DOHH2 (cell line): ENCODE measurements at regions not wholly inside any gene's neighbourhood (a gene's known extent, or its start where the extent isn't known, plus 50 kb on each side); places are given as distances from the start of the nearest gene placed in this dataset.

ENCODE experiments used
- H3F3A ChIP-seq: fragments of 200-600 bp; sonication (generic), shearing (Covaris generic); 2 replicates; pipeline ENCODE4 v1.6.0; 2016; ENCODE audit warnings: antibody characterized with exemption, mild to moderate bottlenecking; ENCODE audit not compliant: control insufficient read depth, insufficient read depth
- H3K27ac ChIP-seq: fragments of 200-600 bp; sonication (generic); 2 replicates; pipeline ENCODE4 v1.5.1; 2014; ENCODE audit warnings: low read depth, mild to moderate bottlenecking, low read length, moderate library complexity
- H3K27me3 ChIP-seq: fragments of 200-600 bp; sonication (generic); 2 replicates; pipeline ENCODE4 v1.6.1; 2014; ENCODE audit warnings: mild to moderate bottlenecking, low read length, mixed read lengths; ENCODE audit not compliant: control insufficient read depth
- H3K36me3 ChIP-seq: fragments of 200-600 bp; sonication (generic); 2 replicates; pipeline ENCODE4 v1.6.1; 2014; ENCODE audit warnings: mild to moderate bottlenecking, low read length, moderate library complexity, mixed read lengths; ENCODE audit not compliant: control insufficient read depth
- H3K4me1 ChIP-seq: fragments of 200-600 bp; sonication (generic); 2 replicates; pipeline ENCODE4 v1.6.1; 2014; ENCODE audit warnings: mild to moderate bottlenecking, low read length, mixed read lengths; ENCODE audit not compliant: control insufficient read depth
- H3K4me2 ChIP-seq: fragments of 200-600 bp; sonication (generic); 2 replicates; pipeline ENCODE4 v1.6.0; 2014; ENCODE audit warnings: mild to moderate bottlenecking, low read length, moderate library complexity
- H3K4me3 ChIP-seq: fragments of 200-600 bp; sonication (generic); 2 replicates; pipeline ENCODE4 v1.5.1; 2014; ENCODE audit warnings: mild to moderate bottlenecking, low read length, mixed read lengths
- H3K79me2 ChIP-seq: fragments of 200-600 bp; sonication (generic); 2 replicates; pipeline ENCODE4 v1.6.1; 2014; ENCODE audit warnings: mild to moderate bottlenecking, low read length, mixed read lengths; ENCODE audit not compliant: control insufficient read depth
- H3K9me2 ChIP-seq: fragments of 200-600 bp; sonication (generic); replicated peaks from 2 replicates; pipeline ENCODE4 v1.6.1; 2014; ENCODE audit warnings: mild to moderate bottlenecking, low read length, mixed read lengths; ENCODE audit not compliant: control insufficient read depth
- H3K9me3 ChIP-seq: fragments of 200-600 bp; sonication (generic); 2 replicates; pipeline ENCODE4 v1.6.1; 2014; ENCODE audit warnings: antibody characterized with exemption, low read length, mixed read lengths; ENCODE audit not compliant: control insufficient read depth, insufficient read depth
- H4K20me1 ChIP-seq: fragments of 200-600 bp; sonication (generic); 2 replicates; pipeline ENCODE4 v1.6.0; 2014; ENCODE audit warnings: low read depth, mild to moderate bottlenecking, antibody characterized with exemption, low read length, moderate library complexity; ENCODE audit not compliant: control insufficient read depth, insufficient read depth
- EZH2phosphoT487 ChIP-seq: fragments of 200-600 bp; sonication (generic); IDR thresholded peaks from 2 replicates; pipeline ENCODE4 v1.6.1; 2017; ENCODE audit warnings: borderline replicate concordance, mild to moderate bottlenecking, antibody characterized with exemption, low read length, moderate library complexity, mixed read lengths
- TF ChIP-seq, protein P1 (sequence below): fragments of 200-600 bp; sonication (generic); IDR thresholded peaks from one replicate; pipeline ENCODE4 v1.5.1; 2014; ENCODE audit warnings: antibody characterized with exemption, mild to moderate bottlenecking, low read depth, low read length; ENCODE audit not compliant: poor library complexity, severe bottlenecking

DNA sequence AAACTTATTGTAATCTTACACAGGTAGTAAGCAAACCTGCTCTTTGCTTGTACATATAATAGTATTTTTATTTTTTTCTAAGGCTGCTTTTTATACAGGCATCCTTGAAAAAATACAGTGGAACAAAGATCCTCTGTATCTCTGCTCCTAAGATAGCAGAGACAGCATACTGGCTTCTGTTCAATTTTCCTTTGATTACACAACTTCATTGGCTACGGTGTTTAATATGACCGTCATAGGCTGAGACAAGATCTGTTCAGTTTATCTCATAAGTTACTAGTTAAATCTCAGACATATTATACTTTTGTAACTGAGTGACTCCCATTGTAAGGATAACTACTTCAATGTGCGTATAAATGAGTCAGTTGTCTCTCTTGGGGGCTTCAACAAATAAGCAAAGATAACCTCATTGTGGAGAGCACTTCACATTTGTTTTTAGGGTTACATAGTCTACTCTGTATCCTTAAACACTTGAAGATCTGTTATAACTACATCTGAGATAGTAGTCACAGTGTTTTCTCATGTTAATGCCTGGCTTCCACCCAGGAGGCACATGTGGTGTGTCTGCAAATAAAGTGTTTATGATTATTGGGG, 166.1 kb downstream of the KDM5D start:
- no peaks in the 10 kb centered on the region for H3K9me2 ChIP-seq
- H3K4me2 ChIP-seq = no peak overlapping the region
- 0 out of 2 replicates have a peak overlapping the region, but pooled peaks have one; percentile 4 for H3K27ac ChIP-seq
- no peaks in the 10 kb centered on the region for H3F3A ChIP-seq
- H3K36me3 ChIP-seq = peaks cover 24% of the 10 kb centered on the region
- peaks cover 60% of the 10 kb centered on the region for H3K4me1 ChIP-seq
- no peaks in the 10 kb centered on the region for H3K27me3 ChIP-seq
- no peak overlapping the region for H3K4me3 ChIP-seq
- no peaks in the 10 kb centered on the region for H3K9me3 ChIP-seq
- peaks cover 83% of the 10 kb centered on the region for H3K79me2 ChIP-seq
- TF ChIP-seq, protein P1, sequence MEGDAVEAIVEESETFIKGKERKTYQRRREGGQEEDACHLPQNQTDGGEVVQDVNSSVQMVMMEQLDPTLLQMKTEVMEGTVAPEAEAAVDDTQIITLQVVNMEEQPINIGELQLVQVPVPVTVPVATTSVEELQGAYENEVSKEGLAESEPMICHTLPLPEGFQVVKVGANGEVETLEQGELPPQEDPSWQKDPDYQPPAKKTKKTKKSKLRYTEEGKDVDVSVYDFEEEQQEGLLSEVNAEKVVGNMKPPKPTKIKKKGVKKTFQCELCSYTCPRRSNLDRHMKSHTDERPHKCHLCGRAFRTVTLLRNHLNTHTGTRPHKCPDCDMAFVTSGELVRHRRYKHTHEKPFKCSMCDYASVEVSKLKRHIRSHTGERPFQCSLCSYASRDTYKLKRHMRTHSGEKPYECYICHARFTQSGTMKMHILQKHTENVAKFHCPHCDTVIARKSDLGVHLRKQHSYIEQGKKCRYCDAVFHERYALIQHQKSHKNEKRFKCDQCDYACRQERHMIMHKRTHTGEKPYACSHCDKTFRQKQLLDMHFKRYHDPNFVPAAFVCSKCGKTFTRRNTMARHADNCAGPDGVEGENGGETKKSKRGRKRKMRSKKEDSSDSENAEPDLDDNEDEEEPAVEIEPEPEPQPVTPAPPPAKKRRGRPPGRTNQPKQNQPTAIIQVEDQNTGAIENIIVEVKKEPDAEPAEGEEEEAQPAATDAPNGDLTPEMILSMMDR = no peak
- TF ChIP-seq EZH2phosphoT487 = no peak
- no peaks in the 10 kb centered on the region for H4K20me1 ChIP-seq

DNA sequence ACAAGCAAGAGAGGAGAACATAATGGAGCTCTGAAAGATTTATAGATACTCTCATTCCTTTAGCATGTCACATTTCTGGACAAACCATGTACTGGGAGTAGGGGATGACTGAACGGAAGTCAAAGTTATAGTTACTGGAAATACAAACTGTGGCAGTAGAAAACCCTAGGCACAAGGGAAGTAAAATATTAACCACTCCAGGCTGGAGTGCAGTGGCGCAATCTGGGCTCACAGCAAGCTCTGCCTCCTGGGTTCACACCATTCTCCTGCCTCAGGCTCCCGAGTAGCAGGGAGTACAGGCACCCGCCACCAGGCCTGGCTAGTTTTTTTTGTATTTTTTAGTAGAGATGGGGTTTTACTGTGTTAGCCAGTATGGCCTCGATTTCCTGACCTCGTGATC, 167.3 kb downstream of the KDM5D start:
- TF ChIP-seq, protein P1 = no peak
- no peak for TF ChIP-seq EZH2phosphoT487
- Histone ChIP-seq H4K20me1 (no peaks in the 10 kb centered on the region), H3K79me2 (peaks cover 90% of the 10 kb centered on the region), H3K4me3 (no peak overlapping the region), H3K36me3 (peaks cover 30% of the 10 kb centered on the region), H3F3A (no peaks in the 10 kb centered on the region), H3K4me1 (peaks cover 63% of the 10 kb centered on the region), H3K27me3 (no peaks in the 10 kb centered on the region), H3K4me2 (no peak overlapping the region), H3K27ac (no peak overlapping the region), H3K9me3 (no peaks in the 10 kb centered on the region), H3K9me2 (no peaks in the 10 kb centered on the region)

DNA sequence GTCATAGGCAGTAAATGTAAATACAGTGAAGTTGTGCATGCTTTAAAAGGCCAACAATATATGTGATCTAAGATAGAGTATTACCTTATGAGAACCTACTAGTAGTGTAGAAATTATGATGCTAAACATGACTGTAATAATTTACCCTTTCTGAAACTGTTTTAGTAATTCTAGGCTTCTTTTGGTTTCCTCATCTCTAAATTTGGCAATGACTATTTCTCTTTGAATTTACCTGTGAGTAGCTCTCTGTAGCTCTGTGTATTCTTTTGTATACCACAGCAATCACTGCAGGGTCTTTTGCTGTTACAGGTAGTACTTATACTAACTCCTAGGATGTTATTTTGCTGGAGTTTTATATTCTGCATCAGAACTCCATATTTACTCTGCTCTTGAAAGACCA, 169.6 kb downstream of the KDM5D start:
- Histone ChIP-seq H3K27me3 (no peaks in the 10 kb centered on the region), H3K36me3 (peaks cover 50% of the 10 kb centered on the region), H3K4me2 (no peak overlapping the region; the same call in 1 of the 2 replicates), H3K9me3 (no peaks in the 10 kb centered on the region), H3K9me2 (no peaks in the 10 kb centered on the region), H4K20me1 (no peaks in the 10 kb centered on the region), H3F3A (no peaks in the 10 kb centered on the region), H3K79me2 (peaks cover 98% of the 10 kb centered on the region), H3K4me1 (peaks cover 63% of the 10 kb centered on the region), H3K27ac (no peak overlapping the region), H3K4me3 (no peak overlapping the region)
- TF ChIP-seq EZH2phosphoT487 = no peak
- TF ChIP-seq, protein P1 = no peak

GRCh38 chrY:19573646-19574045, 170.9 kb downstream of the KDM5D start:
- no peaks in the 10 kb centered on the region for H3F3A ChIP-seq
- H3K9me2 ChIP-seq = no peaks in the 10 kb centered on the region
- peaks cover 45% of the 10 kb centered on the region for H3K36me3 ChIP-seq
- H3K4me1 ChIP-seq = peaks cover 50% of the 10 kb centered on the region
- H3K27me3 ChIP-seq = no peaks in the 10 kb centered on the region
- H3K9me3 ChIP-seq = no peaks in the 10 kb centered on the region
- H3K79me2 ChIP-seq = peaks cover 98% of the 10 kb centered on the region
- H4K20me1 ChIP-seq = no peaks in the 10 kb centered on the region
- H3K27ac ChIP-seq = no peak overlapping the region
- peak overlapping the region; percentile 24; the same call in 1 of the 2 replicates for H3K4me2 ChIP-seq
- H3K4me3 ChIP-seq = no peak overlapping the region
- TF ChIP-seq EZH2phosphoT487 = no peak
- TF ChIP-seq, protein P1 = no peak
